RKO (cell line): ENCODE measurements at regions not wholly inside any gene's neighbourhood (a gene's known extent, or its start where the extent isn't known, plus 50 kb on each side); places are given as distances from the start of the nearest gene placed in this dataset.

Experiments used
- DNase-seq: peaks from one replicate; pipeline ENCODE4 v3.0.0-alpha.2; 2016; ENCODE audit warnings: low spot score

DNA sequence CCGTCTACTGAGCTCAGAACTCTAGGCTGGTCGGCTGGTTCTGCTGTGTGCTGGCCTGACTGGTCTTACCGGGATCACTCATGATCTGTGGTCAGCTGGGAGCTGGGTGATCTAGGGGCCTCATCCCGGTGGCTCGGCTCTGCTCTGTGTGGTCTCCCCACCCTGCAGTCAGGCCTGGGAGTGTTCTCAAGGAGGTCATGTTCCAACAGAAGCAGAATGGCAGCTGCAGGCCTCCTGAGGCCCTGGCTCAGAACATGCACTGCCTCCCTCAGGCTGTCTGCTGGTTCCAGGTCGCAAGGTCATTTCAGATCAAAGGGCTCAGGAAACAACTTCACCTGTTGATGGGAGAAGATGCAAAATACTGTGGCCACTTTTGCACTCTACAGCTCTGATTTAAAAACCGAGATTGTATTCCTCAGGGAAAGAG lies 81.1 kb upstream of the RFX8 start:
- DNase-seq, result no peak

DNA sequence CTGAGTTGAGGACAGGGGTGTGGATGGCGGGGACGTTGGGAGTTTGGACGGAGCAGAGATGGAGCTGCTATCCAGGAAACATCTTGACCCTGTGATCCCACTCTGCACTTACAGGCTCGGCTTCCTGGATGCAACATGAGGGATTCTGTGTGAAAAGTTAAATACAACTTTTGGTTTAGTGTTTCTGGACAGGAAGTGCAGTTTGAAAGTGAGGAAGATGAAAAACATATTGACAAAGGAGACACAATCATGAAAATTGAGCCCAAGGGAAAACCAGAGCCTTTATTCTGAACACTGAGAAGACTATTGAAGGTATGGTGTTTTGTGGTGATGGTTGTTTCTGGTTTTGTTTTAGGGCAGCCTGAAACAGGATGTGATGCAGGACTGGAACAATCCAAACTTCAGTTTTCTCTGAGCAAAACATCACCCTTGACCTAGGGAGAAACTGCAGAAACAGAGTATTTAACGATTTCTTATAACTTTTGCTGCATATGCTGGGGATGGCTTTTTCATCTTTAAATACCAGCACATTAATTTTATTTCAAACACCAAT lies 76.5 kb upstream of the RFX8 start:
- no peak for DNase-seq

DNA sequence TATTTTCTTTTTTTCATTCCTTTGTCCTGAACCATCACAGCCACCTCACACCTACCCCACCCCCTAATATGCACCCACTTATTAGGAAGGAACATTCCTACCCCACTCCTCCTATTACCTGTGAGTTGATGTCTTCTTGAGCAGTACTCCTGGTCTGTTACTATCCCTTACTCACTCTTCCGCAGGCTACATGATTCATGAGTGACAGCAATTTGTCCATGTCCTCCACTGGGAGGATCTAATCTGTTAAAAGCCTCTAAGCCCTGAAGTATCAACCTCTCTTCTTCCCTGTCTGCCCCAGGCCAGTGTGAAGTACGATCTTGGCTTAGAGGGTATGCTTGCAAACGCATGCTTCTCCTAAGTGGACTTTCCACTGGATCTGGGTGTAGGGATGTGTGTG lies 75.6 kb upstream of the RFX8 start:
- no peak for DNase-seq

DNA sequence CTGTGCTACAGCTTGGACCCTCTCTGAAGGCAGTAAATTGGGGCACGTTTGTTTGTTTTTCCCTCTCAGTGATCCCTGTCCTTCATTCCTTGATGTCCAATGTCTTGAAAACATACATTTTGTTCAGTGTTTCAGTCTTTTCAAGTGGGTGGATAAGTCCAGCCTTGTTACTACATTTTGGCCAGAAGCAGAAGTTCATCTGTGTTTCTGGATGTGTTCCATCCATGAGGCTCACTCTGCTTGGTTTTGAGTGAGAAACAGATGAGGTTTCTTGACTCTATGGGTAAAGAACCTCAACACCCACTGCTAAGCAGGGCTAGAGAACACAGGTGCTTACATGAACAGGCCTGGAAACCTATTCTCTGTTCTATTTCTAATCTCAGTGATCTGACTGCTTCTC lies 74.5 kb upstream of the RFX8 start:
- no peak for DNase-seq

DNA sequence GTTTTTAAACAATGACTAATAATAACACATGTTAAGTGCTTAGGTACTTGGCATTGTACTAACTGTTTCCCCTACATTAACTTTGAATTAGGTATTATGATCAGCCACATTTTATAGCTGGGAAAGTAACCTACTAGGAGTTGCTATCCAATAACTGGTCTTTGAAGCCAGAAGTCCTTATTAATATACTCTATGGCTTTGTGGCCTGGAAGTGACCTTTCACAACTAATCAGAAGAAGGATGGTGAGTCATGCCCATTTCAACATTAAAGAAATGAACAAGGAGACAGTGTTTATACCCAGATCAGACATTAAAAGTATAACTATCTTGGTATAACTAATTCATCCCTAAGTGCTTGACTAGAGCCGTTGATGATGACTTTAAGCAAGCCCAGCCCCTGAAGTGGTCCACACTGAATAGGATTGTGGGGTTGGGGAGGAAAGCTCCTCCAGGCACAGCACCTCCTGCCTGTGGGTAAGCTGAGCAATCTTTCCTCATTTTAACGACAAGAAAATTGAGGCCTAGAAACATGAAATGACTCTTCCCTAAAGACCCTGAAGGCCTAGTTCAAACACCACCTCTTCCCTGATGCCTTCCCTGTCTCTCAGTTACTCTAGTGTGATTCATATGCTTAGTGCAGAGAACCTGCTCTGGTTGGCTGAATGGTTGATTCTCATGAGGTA lies 71.6 kb upstream of the RFX8 start:
- no peak for DNase-seq

DNA sequence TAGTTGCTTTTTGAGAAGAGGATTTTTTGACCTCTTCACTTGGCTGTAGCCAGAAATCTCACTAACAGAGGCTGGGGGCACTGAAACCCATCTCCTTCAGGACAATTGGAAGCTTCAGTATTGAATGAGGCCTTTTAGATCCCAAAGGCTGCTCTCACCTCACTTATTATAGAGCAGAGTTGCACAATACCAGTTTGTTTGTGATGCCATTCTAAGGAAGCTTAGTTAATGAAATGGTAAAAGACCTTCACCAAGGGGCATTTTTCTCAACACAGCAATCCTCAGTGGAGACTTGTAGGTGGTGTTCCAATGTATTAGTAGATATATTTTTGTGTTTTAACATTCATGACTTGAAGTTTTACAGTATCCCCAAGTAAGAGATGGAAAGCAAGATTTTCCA lies 71.0 kb upstream of the RFX8 start:
- DNase-seq, result no peak

DNA sequence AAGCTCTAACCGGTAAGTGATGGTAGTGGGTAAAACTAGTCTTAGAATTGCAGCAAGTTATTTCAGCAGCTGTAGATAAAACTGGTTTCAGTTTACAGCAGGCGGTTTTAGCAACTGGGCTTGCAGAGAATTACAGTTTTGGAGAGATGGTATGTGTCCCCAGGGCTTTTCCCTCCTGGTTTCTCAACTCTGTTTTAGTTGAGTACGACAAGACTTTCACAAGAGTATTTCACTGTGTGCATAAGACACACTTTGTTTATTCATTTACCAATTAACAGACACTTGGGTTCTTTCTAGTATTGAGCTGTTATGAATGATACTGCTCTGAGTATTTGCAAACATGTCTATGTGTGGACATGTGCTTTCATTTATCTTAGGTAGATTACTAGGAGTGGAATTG lies 65.6 kb upstream of the RFX8 start:
- no peak for DNase-seq

DNA sequence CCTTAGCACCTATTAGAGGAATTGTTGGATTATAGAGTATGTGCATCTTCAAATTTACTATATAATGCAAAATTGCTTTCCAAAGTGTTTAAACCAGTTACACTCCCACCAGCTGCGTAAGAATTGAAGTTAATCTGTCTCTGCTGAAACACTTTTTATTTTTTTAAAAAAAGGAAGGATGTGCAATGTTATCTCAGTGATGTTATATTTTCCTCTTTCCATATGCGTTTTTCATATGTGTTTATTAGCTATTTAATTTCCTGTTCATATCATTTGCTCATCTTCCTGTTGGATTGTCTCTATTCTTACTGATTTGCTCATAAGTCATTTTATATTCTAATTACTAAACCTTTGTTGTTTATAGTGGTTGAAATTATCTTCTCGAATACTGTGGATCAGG lies 63.2 kb upstream of the RFX8 start:
- no peak for DNase-seq

DNA sequence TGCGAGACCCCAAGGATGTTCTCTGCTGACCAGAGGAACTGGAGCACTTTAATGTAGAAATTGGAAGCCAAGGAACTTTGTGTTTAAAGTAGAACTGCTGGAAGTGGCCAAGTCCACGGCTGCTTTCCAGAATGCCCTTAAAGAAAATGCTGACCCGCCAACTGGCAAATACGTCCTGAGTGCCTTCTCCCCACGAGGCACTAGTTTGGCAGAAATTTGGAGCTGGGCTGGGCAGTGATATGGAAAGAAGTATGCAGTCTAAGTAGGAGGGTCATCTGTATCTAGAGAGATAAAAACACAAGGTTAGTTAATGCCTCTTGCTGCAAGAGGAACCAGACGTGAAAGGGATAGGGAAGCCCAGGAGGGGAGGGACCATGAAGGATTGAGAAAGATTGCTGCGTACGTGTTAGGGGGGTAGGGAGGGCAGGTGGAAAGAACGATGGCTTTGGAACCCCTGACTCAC lies 59.3 kb upstream of the RFX8 start:
- DNase-seq, result no peak

DNA sequence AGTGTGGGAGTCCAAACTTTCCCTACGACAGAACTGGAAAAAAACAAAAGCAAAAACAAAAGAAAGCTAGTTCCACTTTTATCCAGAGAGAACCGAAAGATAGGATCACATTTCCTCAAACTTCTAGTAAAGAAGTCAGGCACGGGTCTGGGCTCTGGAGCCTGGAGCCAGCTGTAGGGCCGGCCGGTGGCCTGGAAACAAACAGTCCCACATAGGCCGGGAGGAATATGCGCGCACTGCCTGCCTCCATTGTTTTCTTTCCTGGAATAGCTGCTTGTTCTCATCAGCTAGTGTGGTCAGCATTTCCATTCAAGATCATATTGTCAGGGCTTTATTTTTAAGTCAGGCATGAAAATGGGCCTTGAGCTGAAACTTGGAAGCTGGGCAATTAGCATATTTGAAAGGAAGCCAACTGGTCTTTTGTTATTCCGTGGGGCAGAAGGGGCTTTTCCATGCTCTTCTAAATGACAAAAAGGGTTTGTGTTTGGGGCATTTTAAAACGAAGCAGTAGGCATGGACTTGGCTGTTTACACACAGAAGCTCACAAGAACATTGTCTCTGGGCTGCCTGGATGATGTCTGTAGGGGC lies 58.7 kb upstream of the RFX8 start:
- DNase-seq, result no peak

DNA sequence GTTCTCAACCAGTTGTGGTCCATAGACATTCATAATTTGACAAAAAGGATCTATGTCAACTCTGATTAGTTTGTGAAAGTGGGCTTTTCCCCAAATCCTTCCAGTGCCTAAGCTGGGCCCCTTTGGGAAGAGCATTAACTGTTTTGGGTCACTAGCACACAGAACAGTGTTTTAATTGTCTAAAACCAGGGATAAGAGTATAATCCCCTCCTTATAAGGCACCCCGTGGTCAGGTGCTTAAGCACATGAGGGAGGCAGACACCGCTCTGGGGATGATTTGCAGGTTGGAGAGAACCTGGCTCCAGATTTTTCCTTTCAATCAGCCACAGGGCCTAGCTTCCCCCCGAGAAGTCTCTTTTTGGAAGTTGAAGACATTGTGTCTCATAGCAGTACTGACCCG lies 53.6 kb upstream of the RFX8 start:
- no peak for DNase-seq

DNA sequence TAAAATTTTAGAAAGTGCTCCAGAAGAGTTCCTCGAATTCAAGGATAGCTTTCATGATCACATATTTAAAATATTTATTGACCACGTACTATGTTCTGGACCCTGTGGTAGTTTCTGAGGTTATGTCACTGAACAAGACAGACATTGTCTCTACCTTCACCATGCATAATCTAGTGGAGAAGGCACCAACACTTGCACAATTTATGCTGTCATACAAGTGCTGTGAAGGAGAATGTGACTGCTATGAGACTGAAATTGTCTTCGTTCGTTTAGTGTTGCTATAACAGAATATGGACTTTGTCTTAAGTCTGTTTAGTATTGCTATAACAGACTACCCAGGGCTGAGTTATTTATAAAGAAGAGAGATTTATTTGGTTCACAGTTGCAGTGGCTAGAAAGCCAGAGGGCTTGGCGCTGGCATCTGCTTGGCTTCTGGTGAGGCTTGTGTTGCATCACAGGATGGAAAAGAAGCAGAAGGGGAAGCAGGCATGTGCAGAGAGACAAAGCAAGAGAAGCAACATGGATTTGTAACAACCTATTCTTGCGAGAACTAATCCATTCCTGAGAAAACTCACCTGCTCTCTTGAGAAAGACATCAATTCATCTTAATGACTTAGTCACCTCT lies 50.0 kb upstream of the RFX8 start:
- DNase-seq, result no peak
